HS-27A (cell line): ENCODE measurements at regions not wholly inside any gene's neighbourhood (a gene's known extent, or its start where the extent isn't known, plus 50 kb on each side); places are given as distances from the start of the nearest gene placed in this dataset.
"Not testable (repeated sequence)": the region's sequence is repeated elsewhere in the genome, so short reads cannot be mapped to it uniquely, and the experiment has no call there.

Experiments
- DNase-seq: peaks from one replicate; pipeline ENCODE4 v3.0.0-alpha.2; 2012; ENCODE audit warnings: low read depth, missing footprints

DNA sequence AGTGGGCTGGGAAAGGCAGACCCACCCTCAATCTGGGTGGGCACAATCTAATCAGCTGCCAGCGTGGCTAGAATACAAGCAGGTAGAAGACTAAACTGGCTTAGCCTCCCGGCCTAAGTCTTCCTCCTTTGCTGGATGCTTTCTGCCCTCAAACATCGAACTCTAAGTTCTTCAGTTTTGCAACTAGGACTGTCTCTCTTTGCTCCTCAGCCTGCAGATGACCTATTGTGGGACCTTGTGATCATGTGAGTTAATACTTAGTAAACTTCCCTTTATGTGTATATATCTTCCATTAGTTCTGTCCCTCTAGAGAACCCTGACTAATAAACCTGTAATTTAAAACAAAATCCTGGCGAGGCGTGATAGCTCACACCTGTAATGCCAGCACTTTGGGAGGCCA is 51.8 kb upstream of the SLC39A8 start:
- DNase-seq, result not testable (repeated sequence)

- no peak for DNase-seq
These were observed 53.7 kb upstream of the SLC39A8 start for GRCh38 chr4:102399021-102399420.

DNA sequence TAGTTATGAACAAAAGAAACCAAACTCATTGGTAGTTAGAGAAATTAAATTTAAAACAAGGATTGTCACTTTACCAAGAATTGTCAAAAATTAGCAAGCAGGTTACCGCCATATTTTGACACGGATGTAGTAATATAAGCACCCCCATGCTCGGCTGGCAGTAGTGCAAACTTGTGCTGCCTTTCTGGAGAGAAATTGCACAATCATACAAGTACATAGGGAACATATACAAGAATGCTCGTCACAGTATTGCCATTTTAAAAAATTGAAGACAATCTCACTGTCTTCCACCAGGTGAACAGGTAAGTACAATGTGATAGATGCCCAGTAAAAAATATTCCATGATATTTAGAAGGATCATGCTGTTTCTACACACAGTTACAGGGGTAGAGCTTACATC is 55.6 kb upstream of the SLC39A8 start:
- DNase-seq, result no peak

GRCh38 chr4:102402223-102402622 is 56.9 kb upstream of the SLC39A8 start:
- no peak for DNase-seq

DNA sequence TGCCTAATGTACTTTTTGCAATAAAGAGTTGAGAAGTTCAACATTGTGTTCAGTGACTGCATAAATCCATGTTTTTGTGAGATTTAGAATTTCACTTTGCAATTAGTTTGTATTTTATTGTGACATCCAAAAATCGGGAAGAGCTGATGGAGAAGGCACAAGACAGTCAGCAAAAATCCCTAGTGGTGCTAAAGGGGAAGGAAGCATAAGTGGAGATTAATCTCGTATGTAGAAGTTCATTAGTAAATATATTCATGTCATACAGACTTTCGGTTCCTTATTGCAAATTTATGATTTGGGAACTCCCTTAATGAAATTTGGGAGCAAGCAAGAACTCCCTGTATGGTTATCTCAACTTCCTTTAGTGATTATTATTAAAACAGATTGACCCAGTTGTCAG is 57.8 kb upstream of the SLC39A8 start:
- DNase-seq, result no peak

DNA sequence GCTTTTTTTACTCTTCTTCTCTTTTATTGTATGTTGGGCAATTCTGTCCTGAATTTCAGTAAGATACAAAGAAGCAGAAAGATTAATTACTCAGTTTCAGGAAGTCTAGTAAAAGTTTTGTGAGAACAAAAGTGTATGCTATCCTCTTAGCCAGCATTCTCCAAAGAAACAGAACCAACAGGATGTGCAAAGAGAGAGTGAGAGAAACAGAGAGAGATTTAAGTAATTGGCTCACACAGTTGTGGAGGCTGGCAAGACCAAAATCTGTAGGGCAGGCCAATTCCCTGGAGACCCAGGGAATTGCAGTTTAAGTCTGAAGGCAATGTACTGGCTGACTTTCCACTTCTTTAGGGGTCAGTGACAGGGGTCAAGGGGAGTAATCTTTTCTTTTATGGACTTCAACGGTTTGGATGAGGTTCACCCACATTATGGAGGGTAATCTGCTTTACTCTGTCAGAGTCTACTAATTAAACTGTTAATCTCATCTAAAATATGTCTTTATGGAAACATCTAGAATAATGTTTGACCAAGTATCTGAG is 59.2 kb upstream of the SLC39A8 start:
- DNase-seq, result no peak

DNA sequence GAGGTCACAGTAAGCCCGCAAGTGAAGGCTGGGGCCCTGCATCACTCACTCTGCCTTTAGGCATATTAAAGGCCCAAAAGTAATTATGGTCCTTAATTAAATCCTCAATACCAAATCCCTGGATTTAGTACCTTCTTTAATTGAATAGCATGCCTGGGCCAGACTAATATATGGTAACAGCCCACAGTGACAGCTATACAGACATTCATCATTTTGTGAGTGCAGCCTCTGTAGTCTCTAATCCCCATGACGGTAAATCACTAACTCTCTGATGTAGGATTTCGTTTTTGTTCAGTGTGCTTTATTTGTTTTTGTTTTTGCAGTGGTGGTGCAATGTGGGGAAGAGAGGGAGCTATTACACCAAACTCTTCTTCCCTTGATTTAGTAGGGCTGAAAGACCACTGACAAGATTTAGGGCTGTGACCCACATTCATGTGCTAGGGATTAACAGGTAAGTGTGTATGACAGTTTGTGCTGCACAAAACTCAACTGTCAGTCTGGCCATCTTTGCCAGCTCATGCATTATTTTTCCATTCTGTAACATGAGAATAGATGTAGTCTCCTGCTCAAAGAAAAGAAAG is 60.6 kb upstream of the SLC39A8 start:
- DNase-seq, result no peak

GRCh38 chr4:102410884-102411283 is 65.6 kb upstream of the SLC39A8 start:
- DNase-seq, result not testable (repeated sequence)

GRCh38 chr4:102411408-102411807 is 66.1 kb upstream of the SLC39A8 start:
- no peak for DNase-seq

DNA sequence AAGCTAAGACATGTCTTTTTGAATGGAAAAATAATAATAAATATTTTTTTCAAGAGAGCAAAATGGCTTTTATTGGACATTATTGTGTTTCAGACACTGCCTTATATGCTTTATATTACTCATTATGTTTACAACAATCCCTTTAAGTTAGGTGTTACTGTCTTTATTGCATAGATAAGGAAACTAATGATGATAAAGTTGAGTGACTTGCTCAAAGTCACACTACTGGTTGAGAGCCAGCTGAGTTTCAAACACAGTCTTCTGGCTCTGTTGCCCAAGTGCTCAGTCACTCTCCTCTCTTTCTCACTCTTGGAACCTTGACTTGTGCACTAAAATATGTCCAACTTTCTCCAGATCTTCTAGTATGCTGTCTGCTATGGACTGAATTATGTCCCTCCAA is 71.5 kb upstream of the SLC39A8 start:
- no peak for DNase-seq

DNA sequence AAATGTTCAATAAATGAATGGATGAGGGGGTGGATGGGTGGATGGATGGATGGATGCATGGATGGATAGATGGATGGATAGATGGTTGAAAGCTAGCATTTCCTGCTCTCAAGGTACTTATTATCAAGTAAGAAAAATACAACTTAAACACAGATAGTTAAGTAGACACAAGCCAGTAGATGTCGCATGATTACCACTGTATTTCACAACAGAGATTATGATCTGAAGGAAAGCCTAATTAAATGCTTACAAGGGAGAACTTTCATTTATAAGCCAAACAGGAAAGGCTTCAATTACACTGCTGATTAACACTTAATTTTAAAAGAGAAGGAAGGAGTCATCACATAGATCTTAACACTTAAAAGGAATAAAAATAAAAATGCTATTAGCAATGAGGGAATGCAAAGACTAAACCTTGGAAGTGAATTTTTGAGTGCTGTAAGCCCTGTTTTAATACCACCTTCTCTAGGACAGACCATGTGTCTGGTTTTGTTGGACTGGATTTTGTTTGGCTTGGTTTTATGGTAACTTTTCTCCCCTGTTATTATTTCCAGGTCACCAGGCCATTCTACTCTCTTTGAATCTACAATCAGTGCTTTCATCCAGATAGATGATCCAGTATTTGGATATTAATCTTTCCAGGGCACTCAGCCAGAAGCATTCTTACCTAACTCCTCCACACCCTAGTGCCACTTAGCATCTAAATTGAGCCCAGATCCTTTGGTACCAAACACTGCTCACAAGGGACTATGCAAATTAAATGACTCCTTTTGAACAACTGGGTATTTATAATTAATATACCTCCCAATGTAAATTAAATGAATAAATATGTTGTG is 75.5 kb upstream of the SLC39A8 start:
- DNase-seq, result no peak

DNA sequence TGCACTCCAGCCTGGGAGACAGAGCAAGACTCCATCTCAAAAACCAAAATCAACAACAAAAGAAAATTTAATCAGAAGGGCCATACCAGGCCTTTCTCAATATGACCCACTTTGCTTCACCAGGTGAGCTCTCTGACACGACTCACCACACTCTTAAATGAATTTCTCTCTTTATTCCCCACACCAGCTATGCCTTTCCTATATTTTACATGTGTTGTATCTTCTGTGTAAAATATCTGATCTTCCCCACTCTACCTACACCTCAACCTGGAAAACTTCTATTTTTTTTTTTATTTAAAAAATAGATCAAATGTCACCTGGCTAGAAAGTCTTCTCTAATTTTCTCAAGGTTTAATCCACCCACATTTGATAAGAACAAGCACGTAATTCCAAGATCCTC is 77.6 kb upstream of the SLC39A8 start:
- no peak for DNase-seq

GRCh38 chr4:102423375-102423774 is 77.8 kb upstream of the NFKB1 start:
- DNase-seq, result no peak

DNA sequence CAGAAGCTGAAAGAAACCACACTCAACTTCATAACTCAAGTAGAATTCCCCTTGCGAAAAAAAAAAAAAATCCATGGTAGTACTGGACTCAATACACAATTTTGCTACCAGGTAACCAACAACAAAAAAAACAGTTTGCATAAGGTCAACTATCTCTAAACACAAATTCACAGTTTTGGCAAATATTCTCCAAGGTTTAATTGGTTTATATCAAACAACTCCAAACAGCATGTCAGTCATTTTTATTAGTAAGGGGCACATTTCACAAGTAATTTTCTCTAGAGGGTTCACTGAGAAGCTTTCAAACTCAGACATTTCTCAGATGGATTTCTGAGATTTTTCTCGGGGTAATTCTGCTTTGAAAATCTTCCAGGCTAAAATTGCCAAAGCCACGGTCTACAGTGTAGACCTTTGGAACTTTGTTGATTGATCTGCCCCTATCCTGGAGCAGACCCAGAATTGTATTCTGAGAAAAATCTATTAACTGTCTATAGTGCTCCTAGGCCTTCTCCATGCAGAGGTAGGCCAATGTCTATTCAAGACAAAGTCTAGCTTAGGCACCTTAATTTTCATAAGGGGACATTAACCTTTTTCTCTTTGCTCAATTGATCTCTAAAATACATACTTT is 73.7 kb upstream of the NFKB1 start:
- DNase-seq, result no peak

DNA sequence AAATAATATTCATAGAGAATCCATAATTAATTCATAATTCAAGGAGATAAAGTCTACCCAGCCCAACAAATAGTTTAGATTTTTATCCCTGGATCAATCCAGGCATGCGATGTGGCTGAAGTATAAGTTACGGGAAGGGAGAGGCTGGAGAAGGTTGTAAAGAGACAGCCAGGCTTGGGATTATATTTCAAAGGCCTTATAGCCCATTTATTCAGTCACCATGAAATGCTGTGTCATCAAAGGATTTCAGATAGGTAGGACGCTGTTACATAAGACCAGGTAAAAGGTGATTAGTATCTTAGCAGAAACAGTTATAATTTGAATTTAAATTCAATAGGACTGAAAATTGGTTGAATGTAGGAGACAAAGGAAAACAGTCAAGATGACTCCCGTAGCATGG is 73.0 kb upstream of the NFKB1 start:
- no peak for DNase-seq

GRCh38 chr4:102429553-102429952 is 71.6 kb upstream of the NFKB1 start:
- DNase-seq, result peak; percentile 92

DNA sequence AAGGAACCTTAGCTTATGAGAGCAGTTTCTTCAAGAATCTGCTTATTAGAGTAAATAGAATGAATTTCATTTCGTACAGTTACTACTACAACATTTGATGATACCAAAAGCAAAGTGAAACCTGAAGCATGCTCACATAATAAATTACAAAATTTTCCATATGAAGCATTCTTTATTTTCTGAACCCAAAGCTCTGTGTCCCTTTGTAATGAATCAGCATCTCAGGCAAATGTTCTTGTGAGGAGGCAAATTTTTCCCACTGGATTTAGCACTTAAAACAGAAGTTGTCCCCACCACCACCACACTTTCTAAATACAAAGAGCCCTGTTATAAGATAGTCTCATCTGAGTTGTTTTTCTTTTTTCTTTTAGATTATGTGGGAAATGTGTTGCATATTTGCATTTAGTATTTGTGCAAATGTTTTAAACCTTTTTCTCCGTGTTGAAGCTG is 70.7 kb upstream of the NFKB1 start:
- no peak for DNase-seq

DNA sequence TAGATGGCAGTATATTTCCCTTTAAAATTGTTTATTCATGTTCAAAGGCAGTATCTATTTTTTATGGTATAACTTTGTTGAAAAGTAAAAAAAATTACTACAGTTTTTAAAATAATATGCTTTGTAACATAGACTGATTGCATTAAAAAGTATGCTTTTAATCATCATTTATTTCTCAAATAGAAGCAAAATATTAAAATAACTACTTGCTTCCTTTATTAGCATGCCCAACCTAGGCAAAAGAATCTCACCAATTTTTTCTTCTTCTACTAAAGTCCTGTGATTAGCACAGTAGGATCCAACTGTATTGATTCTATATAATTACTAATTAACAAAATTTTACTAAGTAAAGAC is 69.6 kb upstream of the NFKB1 start:
- no peak for DNase-seq

DNA sequence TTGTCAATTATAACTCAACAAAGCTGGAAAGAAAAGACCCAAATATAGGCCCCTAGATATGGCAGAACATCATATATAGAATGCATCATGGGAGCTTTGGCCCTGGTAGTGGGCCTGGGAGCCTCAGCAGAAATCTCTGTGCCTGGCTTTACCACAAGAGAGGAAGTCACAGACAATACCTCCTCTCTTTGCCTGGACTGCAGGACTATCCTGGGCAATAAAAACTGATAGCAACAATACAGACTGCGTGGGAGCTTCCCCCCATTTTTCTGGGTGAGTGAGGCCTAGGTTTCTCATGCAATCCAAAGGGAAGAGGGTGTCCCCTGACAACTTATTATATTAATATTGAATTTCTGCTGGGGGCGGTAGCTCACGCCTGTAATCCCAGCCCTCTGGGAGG is 64.0 kb upstream of the NFKB1 start:
- no peak for DNase-seq

GRCh38 chr4:102438396-102439235 is 62.5 kb upstream of the NFKB1 start:
- DNase-seq, result no peak

GRCh38 chr4:102439236-102439614 is 61.9 kb upstream of the NFKB1 start:
- DNase-seq, result no peak

DNA sequence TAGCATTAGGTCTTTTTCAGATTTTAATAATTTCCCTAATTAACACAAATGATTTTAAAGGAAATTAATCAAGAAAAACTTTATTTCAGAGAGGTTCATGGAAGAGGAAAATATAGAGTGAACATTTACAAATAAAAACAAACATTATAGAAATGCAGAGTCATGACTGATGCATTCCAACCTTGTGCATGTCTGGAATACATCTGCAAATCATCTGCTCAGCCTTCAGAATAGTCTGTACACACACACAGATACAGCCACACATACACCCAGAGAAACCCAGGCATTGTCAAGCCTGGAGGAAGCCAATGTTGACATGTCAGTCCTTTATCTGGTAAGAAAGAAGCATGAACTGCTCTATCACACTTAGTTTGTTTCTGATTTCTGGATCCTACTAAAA is 61.3 kb upstream of the NFKB1 start:
- no peak for DNase-seq
